GM21825 (cell line): ENCODE measurements at regions not wholly inside any gene's neighbourhood (a gene's known extent, or its start where the extent isn't known, plus 50 kb on each side); places are given as distances from the start of the nearest gene placed in this dataset.

Source experiments
- ATAC-seq: cut with Tn5 transposase; IDR thresholded peaks from one replicate; pipeline ENCODE4 v1.9.1; 2021; ENCODE audit warnings: mild to moderate bottlenecking, moderate library complexity; ENCODE audit not compliant: unreplicated experiment

- no peak for ATAC-seq
Observed at GRCh38 chr13:91144486-91144885, 203.0 kb upstream of the MIR17HG start.

GRCh38 chr13:91145571-91146205 is 201.8 kb upstream of the MIR17HG start:
- no peak for ATAC-seq

- ATAC-seq: no peak
Observed at GRCh38 chr13:91146601-91147000, 200.9 kb upstream of the MIR17HG start.

- no peak for ATAC-seq
Observed at GRCh38 chr13:91148098-91148497, 199.4 kb upstream of the MIR17HG start.

GRCh38 chr13:91151921-91152320 is 195.6 kb upstream of the MIR17HG start:
- no peak for ATAC-seq

GRCh38 chr13:91153372-91153771 is 194.1 kb upstream of the MIR17HG start:
- ATAC-seq: no peak

- no peak for ATAC-seq
Observed at GRCh38 chr13:91154558-91155353, 192.7 kb upstream of the MIR17HG start.

GRCh38 chr13:91155512-91156114 is 191.9 kb upstream of the MIR17HG start:
- ATAC-seq: no peak

- no peak for ATAC-seq
Observed at GRCh38 chr13:91157273-91158016, 190.0 kb upstream of the MIR17HG start.

GRCh38 chr13:91158017-91158395 is 189.5 kb upstream of the MIR17HG start:
- ATAC-seq: no peak

GRCh38 chr13:91162180-91162579 is 185.3 kb upstream of the MIR17HG start:
- no peak for ATAC-seq

- no peak for ATAC-seq
Observed at GRCh38 chr13:91162589-91162988, 184.9 kb upstream of the MIR17HG start.

GRCh38 chr13:91165758-91166157 is 181.7 kb upstream of the MIR17HG start:
- ATAC-seq: no peak

GRCh38 chr13:91166714-91167511 is 180.6 kb upstream of the MIR17HG start:
- ATAC-seq: no peak

- ATAC-seq: no peak
Observed at GRCh38 chr13:91167706-91168385, 179.6 kb upstream of the MIR17HG start.

- ATAC-seq: no peak
Observed at GRCh38 chr13:91168386-91168711, 179.1 kb upstream of the MIR17HG start.

- no peak for ATAC-seq
Observed at GRCh38 chr13:91169321-91170050, 178.0 kb upstream of the MIR17HG start.

GRCh38 chr13:91172160-91172559 is 175.3 kb upstream of the MIR17HG start:
- ATAC-seq: no peak

GRCh38 chr13:91174886-91175501 is 172.5 kb upstream of the MIR17HG start:
- no peak for ATAC-seq
